ENCODE measurements at regions not wholly inside any gene's neighbourhood (a gene's known extent, or its start where the extent isn't known, plus 50 kb on each side); places are given as distances from the start of the nearest gene placed in this dataset.
"Not testable (repeated sequence)": the region's sequence is repeated elsewhere in the genome, so short reads cannot be mapped to it uniquely, and the experiment has no call there.

GRCh38 chr6:95837890-95838289, 177.9 kb upstream of the FUT9 start:
- intact Hi-C loops (cut with DNase I): no loop called here
- ATAC-seq (ENCODE audit: poor library complexity): no peak

GRCh38 chr6:95841560-95841959, 174.2 kb upstream of the FUT9 start:
- intact Hi-C loops (cut with DNase I): no loop called here
- DNase-seq (no peak), ATAC-seq (ENCODE audit: poor library complexity) (no peak)

More at GRCh38 chr6:95837890-95838289, 177.9 kb upstream of the FUT9 start:
- no peak for DNase-seq

GRCh38 chr6:95846652-95847051, 169.1 kb upstream of the FUT9 start:
- ATAC-seq (ENCODE audit: poor library complexity) (peak; percentile 49), DNase-seq (no peak)
- intact Hi-C loops (cut with DNase I): no loop called here

GRCh38 chr6:95847061-95847460, 168.7 kb upstream of the FUT9 start:
- intact Hi-C loops (cut with DNase I): no loop called here
- no peak for ATAC-seq (ENCODE audit: poor library complexity)
- no peak for DNase-seq

- ATAC-seq (ENCODE audit: poor library complexity) (no peak), DNase-seq (peak; percentile 29)
- intact Hi-C loops (cut with DNase I): no loop called here
Measured at GRCh38 chr6:95848717-95849116, 167.1 kb upstream of the FUT9 start.

GRCh38 chr6:95856876-95857364, 158.9 kb upstream of the FUT9 start:
- DNase-seq (no peak), ATAC-seq (ENCODE audit: poor library complexity) (no peak)

GRCh38 chr6:95865857-95866256, 149.9 kb upstream of the FUT9 start:
- ATAC-seq (ENCODE audit: poor library complexity) (no peak), DNase-seq (no peak)
- intact Hi-C loops (cut with DNase I): no loop called here

More at GRCh38 chr6:95856876-95857364, 158.9 kb upstream of the FUT9 start:
- intact Hi-C loops (cut with DNase I): no loop called here

GRCh38 chr6:95866732-95867131, 149.0 kb upstream of the FUT9 start:
- no peak for ATAC-seq (ENCODE audit: poor library complexity)
- intact Hi-C loops (cut with DNase I): no loop called here
- no peak for DNase-seq

GRCh38 chr6:95867205-95867604, 148.6 kb upstream of the FUT9 start:
- intact Hi-C loops (cut with DNase I): no loop called here
- no peak for ATAC-seq (ENCODE audit: poor library complexity)
- no peak for DNase-seq

- ATAC-seq (ENCODE audit: poor library complexity) (no peak), DNase-seq (no peak)
- intact Hi-C loops (cut with DNase I): no loop called here
Measured at GRCh38 chr6:95877480-95877879, 138.3 kb upstream of the FUT9 start.

GRCh38 chr6:95879856-95880255, 135.9 kb upstream of the FUT9 start:
- intact Hi-C loops (cut with DNase I): no loop called here
- ATAC-seq (ENCODE audit: poor library complexity): no peak
- no peak for DNase-seq

GRCh38 chr6:95882371-95882770, 133.4 kb upstream of the FUT9 start:
- intact Hi-C loops (cut with DNase I): no loop called here
- ATAC-seq (ENCODE audit: poor library complexity): no peak
- no peak for DNase-seq

- ATAC-seq (ENCODE audit: poor library complexity); intact Hi-C loops (cut with DNase I); DNase-seq: not testable (repeated sequence)
Measured at GRCh38 chr6:95888711-95889110, 127.1 kb upstream of the FUT9 start.

GRCh38 chr6:95905132-95905531, 110.6 kb upstream of the FUT9 start:
- intact Hi-C loops (cut with DNase I): no loop called here
- no peak for DNase-seq
- ATAC-seq (ENCODE audit: poor library complexity): no peak

GRCh38 chr6:95917034-95917433, 98.7 kb upstream of the FUT9 start:
- intact Hi-C loops (cut with DNase I): no loop called here
- DNase-seq (no peak), ATAC-seq (ENCODE audit: poor library complexity) (no peak)

GRCh38 chr6:95923518-95923917, 92.3 kb upstream of the FUT9 start:
- intact Hi-C loops (cut with DNase I): no loop called here
- ATAC-seq (ENCODE audit: poor library complexity) (no peak), DNase-seq (no peak)

- DNase-seq (no peak), ATAC-seq (ENCODE audit: poor library complexity) (no peak)
- intact Hi-C loops (cut with DNase I): no loop called here
Measured at GRCh38 chr6:95935736-95936135, 80.0 kb upstream of the FUT9 start.

GRCh38 chr6:95946906-95947305, 68.9 kb upstream of the FUT9 start:
- ATAC-seq (ENCODE audit: poor library complexity) (no peak), DNase-seq (no peak)
- intact Hi-C loops (cut with DNase I): no loop called here

- intact Hi-C loops (cut with DNase I): no loop called here
- ATAC-seq (ENCODE audit: poor library complexity) (no peak), DNase-seq (no peak)
Measured at GRCh38 chr6:95948324-95948723, 67.5 kb upstream of the FUT9 start.

GRCh38 chr6:95949985-95950384, 65.8 kb upstream of the FUT9 start:
- intact Hi-C loops (cut with DNase I): no loop called here
- ATAC-seq (ENCODE audit: poor library complexity) (no peak), DNase-seq (no peak)

GRCh38 chr6:95958686-95959085, 57.1 kb upstream of the FUT9 start:
- ATAC-seq (ENCODE audit: poor library complexity) (no peak), DNase-seq (no peak)
- intact Hi-C loops (cut with DNase I): no loop called here

Measured in Right ventricle myocardium superior (tissue), 1 donor.